Endothelial cell of umbilical vein (primary cell): ENCODE measurements at regions not wholly inside any gene's neighbourhood (a gene's known extent, or its start where the extent isn't known, plus 50 kb on each side); places are given as distances from the start of the nearest gene placed in this dataset.

Experiments
- BruUV-seq: library from RNA; stranded (reverse); fragments of 400-500 nt; replicated peaks from 2 replicates; lab custom pipeline; 2021; lab: Mats Ljungman, UMichigan
- CTCF ChIA-PET: fragments of 300-600, 350-600 bp; sonication (Branson Sonifier 250); formaldehyde crosslinking; loops from one replicate; lab custom pipeline; 2021; ENCODE audit warnings: antibody characterized with exemption, inconsistent platforms; lab: Charles Lee
- POLR2A ChIA-PET: fragments of 300-600, 350-600 bp; sonication (Branson Sonifier 250); formaldehyde crosslinking; loops from one replicate; lab custom pipeline; 2021; ENCODE audit warnings: antibody characterized with exemption, inconsistent platforms; lab: Charles Lee
- DNase-seq: peaks from one replicate; pipeline ENCODE4 v3.0.0-alpha.2; 2011; ENCODE audit warnings: low read depth, low spot score
- FAIRE-seq: peaks from 2 replicates; lab custom pipeline; 2011; peaks lifted over from hg19 to GRCh38; lab: Jason Lieb, UNC
- H2AFZ ChIP-seq: 2 replicates; pipeline ENCODE4 v1.6.0; 2012; ENCODE audit warnings: low read depth, low read length, control low read depth, inconsistent platforms
- H3K27ac ChIP-seq: 2 replicates; pipeline ENCODE4 v1.5.1; 2011; ENCODE audit warnings: low read depth, mild to moderate bottlenecking, control low read depth, low read length, moderate library complexity; ENCODE audit not compliant: insufficient read depth
- H3K27me3 ChIP-seq, 2 experiments: 2 replicates each; pipeline versions ENCODE4 v1.6.0 to v1.6.1; 2011; ENCODE audit warnings: low read length in 2 of 2, mixed read lengths in 1 of 2; ENCODE audit not compliant: control insufficient read depth in 2 of 2, insufficient read depth in 2 of 2
- H3K36me3 ChIP-seq, 2 experiments: 2 replicates in 1 of 2; 3 replicates in 1 of 2; pipeline ENCODE4 v1.5.1; 2011; ENCODE audit warnings: low read length in 2 of 2, mild to moderate bottlenecking in 1 of 2, moderate library complexity in 1 of 2; ENCODE audit not compliant: control insufficient read depth in 2 of 2, insufficient read depth in 2 of 2; ENCODE audit errors: extremely low read depth in 1 of 2
- H3K4me1 ChIP-seq: 3 replicates; pipeline ENCODE4 v1.5.1; 2011; ENCODE audit warnings: mild to moderate bottlenecking, low read length; ENCODE audit not compliant: control insufficient read depth, insufficient read depth; ENCODE audit errors: extremely low read depth
- H3K4me2 ChIP-seq: 2 replicates; pipeline ENCODE4 v1.6.1; 2011; ENCODE audit warnings: low read length, control low read depth, mixed read lengths; ENCODE audit not compliant: insufficient read depth
- H3K4me3 ChIP-seq, 3 experiments: fragments of 200-600 bp in 1 of 3; sonication (generic), shearing (Covaris generic) in 1 of 3; replicated peaks in 1 of 3; 2 replicates each; pipeline ENCODE4 v1.5.1; 2011 to 2016; ENCODE audit warnings: control low read depth in 3 of 3, low read length in 3 of 3, mild to moderate bottlenecking in 2 of 3, inconsistent platforms in 1 of 3, low read depth in 1 of 3, moderate library complexity in 1 of 3; ENCODE audit not compliant: insufficient read depth in 1 of 3
- H3K79me2 ChIP-seq: 2 replicates; pipeline ENCODE4 v1.6.0; 2012; ENCODE audit warnings: low read length, inconsistent platforms; ENCODE audit not compliant: control insufficient read depth, insufficient read depth
- H3K9ac ChIP-seq: replicated peaks from 2 replicates; pipeline ENCODE3; 2011; ENCODE audit warnings: low read length, control low read depth; ENCODE audit not compliant: insufficient read depth; ENCODE audit errors: extremely low read depth
- H3K9me1 ChIP-seq: replicated peaks from 3 replicates; pipeline ENCODE4 v1.6.0; 2011; ENCODE audit warnings: mild to moderate bottlenecking, low read length; ENCODE audit not compliant: control insufficient read depth, insufficient read depth; ENCODE audit errors: extremely low read depth
- H3K9me3 ChIP-seq: replicated peaks from 2 replicates; pipeline ENCODE4 v1.5.1; 2012; ENCODE audit warnings: low read length, inconsistent platforms; ENCODE audit not compliant: control insufficient read depth, insufficient read depth
- H4K20me1 ChIP-seq: replicated peaks from 2 replicates; pipeline ENCODE3; 2011; ENCODE audit warnings: mild to moderate bottlenecking, low read length; ENCODE audit not compliant: control insufficient read depth, insufficient read depth; ENCODE audit errors: extremely low read depth
- EZH2 ChIP-seq: IDR thresholded peaks from 2 replicates; pipeline ENCODE4 v1.6.1; 2012; ENCODE audit warnings: borderline replicate concordance, low read depth, mild to moderate bottlenecking, moderate library complexity, low read length, inconsistent platforms; ENCODE audit not compliant: severe bottlenecking
- FOS ChIP-seq: IDR thresholded peaks from 2 replicates; pipeline ENCODE4 v1.6.1; 2011; ENCODE audit warnings: mild to moderate bottlenecking, low read length, moderate library complexity, borderline replicate concordance; ENCODE audit not compliant: insufficient read depth
- GATA2 ChIP-seq: IDR thresholded peaks from 2 replicates; pipeline ENCODE4 v1.7.0; 2011; ENCODE audit warnings: low read depth, mild to moderate bottlenecking, moderate library complexity, mixed read lengths, low read length; ENCODE audit not compliant: insufficient read length, insufficient read depth
- JUN ChIP-seq: IDR thresholded peaks from 2 replicates; pipeline ENCODE4 v1.6.1; 2011; ENCODE audit warnings: borderline replicate concordance, low read depth; ENCODE audit not compliant: insufficient read length, insufficient read depth
- MYC ChIP-seq: IDR thresholded peaks from one replicate; pipeline ENCODE4 v1.6.1; 2011; ENCODE audit warnings: mild to moderate bottlenecking, low read depth, low read length
- POLR2A ChIP-seq: IDR thresholded peaks from 2 replicates; pipeline ENCODE4 v1.6.1; 2012; ENCODE audit warnings: low read depth, mild to moderate bottlenecking, control low read depth, low read length
- POLR2AphosphoS5 ChIP-seq: IDR thresholded peaks from 2 replicates; pipeline ENCODE4 v1.6.1; 2012; ENCODE audit warnings: low read depth, mild to moderate bottlenecking, control low read depth, low read length, moderate library complexity; ENCODE audit not compliant: insufficient read depth
- dilution Hi-C: fragments of 300-500 bp; cut with MboI; formaldehyde crosslinking; loops from one replicate; pipeline ENCODE4 v1.15.0; 2019; ENCODE audit warnings: low sequenced_read_pairs; ENCODE audit not compliant: extremely low pct_ligation_motif_present
- intact Hi-C: fragments of 100-400 bp; cut with micrococcal nuclease; formaldehyde crosslinking; loops from one replicate; pipeline ENCODE4 v1.10.0; 2022
- TF ChIP-seq, protein P1 (sequence below): IDR thresholded peaks from 2 replicates; pipeline ENCODE4 v1.6.1; 2011; ENCODE audit not compliant: insufficient read depth, insufficient read length
- TF ChIP-seq, protein P2 (sequence below), 2 donors: IDR thresholded peaks; 1 replicate in 1 of 2; 2 replicates in 1 of 2; pipeline ENCODE4 v1.5.1; 2011; ENCODE audit warnings: low read length in 2 of 2, mild to moderate bottlenecking in 2 of 2, moderate library complexity in 2 of 2, control low read depth in 1 of 2, inconsistent platforms in 1 of 2, low read depth in 1 of 2; ENCODE audit not compliant: insufficient read depth in 1 of 2; ENCODE audit errors: extremely low read depth in 1 of 2

DNA sequence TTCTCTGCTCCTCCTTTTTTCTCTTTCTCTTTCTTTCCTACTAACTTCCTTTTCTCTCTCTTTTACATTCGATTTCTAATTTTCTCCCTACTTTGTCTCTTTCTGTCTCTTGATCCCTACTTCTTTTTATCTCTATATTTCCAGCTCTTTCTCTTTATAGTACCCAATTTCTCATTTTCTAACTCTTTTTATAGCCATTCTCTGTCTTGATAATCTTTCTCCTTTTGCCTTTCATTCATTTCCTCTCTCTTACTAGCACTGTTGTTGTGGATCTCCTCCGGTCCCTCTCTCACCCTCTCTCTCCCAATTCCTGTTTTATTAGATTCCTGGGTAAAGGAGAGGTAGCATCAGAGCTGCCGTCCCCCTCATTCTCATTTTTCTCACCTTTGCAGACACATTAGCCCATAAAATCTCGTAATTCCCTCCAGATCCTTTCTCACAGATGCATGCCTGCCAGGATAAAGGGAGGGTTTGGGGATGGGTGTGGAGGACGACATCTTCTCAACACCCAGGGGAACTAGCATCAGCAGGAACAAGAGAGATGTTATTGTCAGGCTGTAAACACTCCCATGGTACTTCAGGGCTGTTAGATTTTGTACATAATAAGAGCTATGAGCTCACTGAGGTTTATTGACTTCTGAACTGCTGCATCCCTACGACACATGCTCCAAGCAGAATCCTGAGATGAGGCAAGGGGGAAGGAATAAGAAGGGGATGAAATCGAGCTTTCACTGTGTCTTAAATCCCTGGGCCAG, 159.0 kb upstream of the GALNT2 start:
- H3K4me2 ChIP-seq: no peak overlapping the region
- BruUV-seq: no TSS peak
- DNase-seq (no peak), FAIRE-seq (no peak)
- intact Hi-C loops: no loop called here
- no peak overlapping the region for H3K4me3 ChIP-seq
- H2AFZ ChIP-seq: no peak overlapping the region
- dilution Hi-C loops: no loop called here
- no peak overlapping the region for H3K27ac ChIP-seq
- TF ChIP-seq EZH2: no peak
- TF ChIP-seq MYC: no peak
- TF ChIP-seq POLR2AphosphoS5: no peak
- no peak for TF ChIP-seq JUN
- no peak for TF ChIP-seq POLR2A
- TF ChIP-seq, protein P1, sequence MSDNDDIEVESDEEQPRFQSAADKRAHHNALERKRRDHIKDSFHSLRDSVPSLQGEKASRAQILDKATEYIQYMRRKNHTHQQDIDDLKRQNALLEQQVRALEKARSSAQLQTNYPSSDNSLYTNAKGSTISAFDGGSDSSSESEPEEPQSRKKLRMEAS: no peak
- TF ChIP-seq GATA2: no peak
- TF ChIP-seq, protein P2, sequence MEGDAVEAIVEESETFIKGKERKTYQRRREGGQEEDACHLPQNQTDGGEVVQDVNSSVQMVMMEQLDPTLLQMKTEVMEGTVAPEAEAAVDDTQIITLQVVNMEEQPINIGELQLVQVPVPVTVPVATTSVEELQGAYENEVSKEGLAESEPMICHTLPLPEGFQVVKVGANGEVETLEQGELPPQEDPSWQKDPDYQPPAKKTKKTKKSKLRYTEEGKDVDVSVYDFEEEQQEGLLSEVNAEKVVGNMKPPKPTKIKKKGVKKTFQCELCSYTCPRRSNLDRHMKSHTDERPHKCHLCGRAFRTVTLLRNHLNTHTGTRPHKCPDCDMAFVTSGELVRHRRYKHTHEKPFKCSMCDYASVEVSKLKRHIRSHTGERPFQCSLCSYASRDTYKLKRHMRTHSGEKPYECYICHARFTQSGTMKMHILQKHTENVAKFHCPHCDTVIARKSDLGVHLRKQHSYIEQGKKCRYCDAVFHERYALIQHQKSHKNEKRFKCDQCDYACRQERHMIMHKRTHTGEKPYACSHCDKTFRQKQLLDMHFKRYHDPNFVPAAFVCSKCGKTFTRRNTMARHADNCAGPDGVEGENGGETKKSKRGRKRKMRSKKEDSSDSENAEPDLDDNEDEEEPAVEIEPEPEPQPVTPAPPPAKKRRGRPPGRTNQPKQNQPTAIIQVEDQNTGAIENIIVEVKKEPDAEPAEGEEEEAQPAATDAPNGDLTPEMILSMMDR (IDR thresholded peaks at IDR 0.05; ENCODE audit: extremely low read depth in 1 of 2, insufficient read depth in 1 of 2, low read depth in 1 of 2, low read length in 2 of 2): no peak
- no peak for TF ChIP-seq FOS
- no peaks in the 10 kb centered on the region for H4K20me1 ChIP-seq
- no peaks in the 10 kb centered on the region for H3K4me1 ChIP-seq
- H3K9me1 ChIP-seq: no peaks in the 10 kb centered on the region
- H3K9ac ChIP-seq: no peak overlapping the region
- CTCF ChIA-PET: no interaction called here
- H3K9me3 ChIP-seq: no peaks in the 10 kb centered on the region
- H3K36me3 ChIP-seq: no peaks in the 10 kb centered on the region
- H3K79me2 ChIP-seq: no peaks in the 10 kb centered on the region
- H3K27me3 ChIP-seq: peaks cover 0 to 3% of the 10 kb centered on the region in 2 experiments
- POLR2A ChIA-PET: no interaction called here
